GM12878 (cell line): ENCODE measurements at regions not wholly inside any gene's neighbourhood (a gene's known extent, or its start where the extent isn't known, plus 50 kb on each side); places are given as distances from the start of the nearest gene placed in this dataset.

ENCODE experiments used
- ATAC-seq: fragments of 200-7000 bp; cut with Tn5 transposase; 3 replicates; pipeline ENCODE4 v1.9.1; 2020; ENCODE audit warnings: mild to moderate bottlenecking, moderate library complexity
- BruUV-seq: library from RNA; stranded (reverse); fragments of 400-500 nt; replicated peaks from 2 replicates; lab custom pipeline; 2021; lab: Mats Ljungman, UMichigan
- CTCF ChIA-PET: fragments of 300-600 bp; sonication (Branson Sonifier 250); formaldehyde crosslinking; extraction: SDS; loops from one replicate; lab custom pipeline; 2021; ENCODE audit warnings: inconsistent platforms; lab: Yijun Ruan, JAX
- POLR2A ChIA-PET: fragments of 350-600 bp; formaldehyde crosslinking; extraction: SDS; loops from one replicate; lab custom pipeline; 2021; ENCODE audit warnings: inconsistent platforms; lab: Charles Lee
- RAD21 ChIA-PET: fragments of 300-600 bp; sonication (Branson Sonifier 250); formaldehyde crosslinking; loops from one replicate; lab custom pipeline; 2023; ENCODE audit warnings: antibody characterized with exemption; ENCODE audit not compliant: unreplicated experiment; lab: Charles Lee
- SMC1A ChIA-PET: fragments of 300-600 bp; sonication (Branson Sonifier 250); formaldehyde crosslinking; loops from one replicate; lab custom pipeline; 2023; ENCODE audit not compliant: unreplicated experiment, uncharacterized antibody; lab: Charles Lee
- DNase-seq: peaks from one replicate; pipeline ENCODE4 v3.0.0-alpha.2; 2011; ENCODE audit warnings: low read depth, low spot score
- FAIRE-seq: peaks from 3 replicates; lab custom pipeline; 2011; peaks lifted over from hg19 to GRCh38; lab: Jason Lieb, UNC
- H2AFZ ChIP-seq: 2 replicates; pipeline ENCODE4 v1.6.0; 2011; ENCODE audit warnings: low read depth, low read length, control low read depth; ENCODE audit not compliant: control insufficient read depth
- H3K27ac ChIP-seq: 2 replicates; pipeline ENCODE4 v1.5.1; 2011; ENCODE audit warnings: control low read depth; ENCODE audit not compliant: control insufficient read depth, insufficient read depth
- H3K27me3 ChIP-seq, 2 experiments: replicated peaks in 1 of 2; 2 replicates each; pipeline versions ENCODE4 v1.6.0 to v1.6.1; 2011; ENCODE audit warnings: low read length in 1 of 2; ENCODE audit not compliant: control insufficient read depth in 2 of 2, insufficient read depth in 2 of 2
- H3K36me3 ChIP-seq, 2 experiments: 2 replicates each; pipeline ENCODE4 v1.5.1; 2011; ENCODE audit warnings: low read length in 1 of 2; ENCODE audit not compliant: control insufficient read depth in 2 of 2, insufficient read depth in 2 of 2
- H3K4me1 ChIP-seq: 2 replicates; pipeline ENCODE4 v1.6.1; 2011; ENCODE audit warnings: mild to moderate bottlenecking, low read length, moderate library complexity, mixed read lengths; ENCODE audit not compliant: control insufficient read depth, insufficient read depth
- H3K4me2 ChIP-seq: 2 replicates; pipeline ENCODE4 v1.6.0; 2011; ENCODE audit warnings: control low read depth; ENCODE audit not compliant: control insufficient read depth, insufficient read depth
- H3K4me3 ChIP-seq: fragments of 200-600 bp; sonication (generic); 2 replicates; pipeline ENCODE4 v1.5.1; 2016
- H3K79me2 ChIP-seq: 2 replicates; pipeline ENCODE4 v1.6.0; 2011; ENCODE audit warnings: low read length; ENCODE audit not compliant: control insufficient read depth, insufficient read depth
- H3K9ac ChIP-seq: 2 replicates; pipeline ENCODE4 v1.8.0; 2011; ENCODE audit warnings: low read length, control low read depth, mixed read lengths; ENCODE audit not compliant: control insufficient read depth, insufficient read depth
- H3K9me3 ChIP-seq: replicated peaks from 3 replicates; pipeline ENCODE4 v1.5.1; 2011; ENCODE audit warnings: mild to moderate bottlenecking, low read length; ENCODE audit not compliant: control insufficient read depth, insufficient read depth
- H4K20me1 ChIP-seq: 2 replicates; pipeline ENCODE4 v1.6.0; 2011; ENCODE audit not compliant: control insufficient read depth, insufficient read depth
- ASH2L ChIP-seq: fragments of 300-600, 200-600 bp; sonication (generic); IDR thresholded peaks from 2 replicates; pipeline ENCODE4 v1.6.1; 2017; ENCODE audit warnings: low read depth, mild to moderate bottlenecking, borderline replicate concordance
- BRCA1 ChIP-seq: IDR thresholded peaks from 2 replicates; pipeline ENCODE4 v1.6.1; 2011; ENCODE audit warnings: low read depth, low read length, improper control_type of control experiment
- CEBPB ChIP-seq, 2 experiments: fragments of 150-350 bp in 1 of 2; IDR thresholded peaks; 2 replicates each; pipeline ENCODE4 v1.6.1; 2012 to 2014; ENCODE audit warnings: low read depth in 2 of 2, low read length in 2 of 2, borderline replicate concordance in 1 of 2, inconsistent platforms in 1 of 2
- HDGF ChIP-seq: fragments of 450-650 bp; IDR thresholded peaks from 2 replicates; pipeline ENCODE4 v1.6.1; 2016; ENCODE audit warnings: antibody characterized with exemption
- IKZF2 ChIP-seq, 2 experiments: fragments of 450-650 bp; IDR thresholded peaks; 2 replicates each; pipeline ENCODE4 v1.6.1; 2017; ENCODE audit warnings: mild to moderate bottlenecking in 2 of 2, moderate library complexity in 2 of 2
- PAX5 ChIP-seq: IDR thresholded peaks from 2 replicates; pipeline ENCODE4 v1.6.1; 2011; ENCODE audit warnings: low read depth, low read length, borderline replicate concordance
- RELA ChIP-seq: fragments of 450-650 bp; IDR thresholded peaks from 2 replicates; pipeline ENCODE4 v1.8.0; 2014; ENCODE audit warnings: borderline replicate concordance; ENCODE audit not compliant: partially characterized antibody
- RUNX3 ChIP-seq: IDR thresholded peaks from 2 replicates; pipeline ENCODE4 v1.6.1; 2012; ENCODE audit warnings: low read length, inconsistent platforms
- SRF ChIP-seq, 2 experiments: IDR thresholded peaks; 2 replicates each; pipeline ENCODE4 v1.6.1; 2011; ENCODE audit warnings: low read depth in 2 of 2, low read length in 2 of 2, mild to moderate bottlenecking in 1 of 2, moderate library complexity in 1 of 2
- TBL1XR1 ChIP-seq: IDR thresholded peaks from 2 replicates; pipeline ENCODE4 v1.6.1; 2012; ENCODE audit warnings: low read depth, low read length, improper control_type of control experiment
- YBX1 ChIP-seq: fragments of 450-650 bp; IDR thresholded peaks from 2 replicates; pipeline ENCODE4 v1.6.1; 2016; ENCODE audit warnings: antibody characterized with exemption
- ZNF24 ChIP-seq: fragments of 450-650 bp; IDR thresholded peaks from 2 replicates; pipeline ENCODE4 v1.6.1; 2017; ENCODE audit warnings: antibody characterized with exemption, mild to moderate bottlenecking
- WGBS: methylation state at CpG from one replicate; pipeline ENCODE4 v1.1.6; 2016; ENCODE audit warnings: low lambda C conversion rate; ENCODE audit not compliant: insufficient replicate concordance, insufficient coverage; ENCODE audit errors: missing lambda C conversion rate; 5-methylcytosine and 5-hydroxymethylcytosine counted together
- in situ Hi-C: fragments of 300-500 bp; cut with MboI; formaldehyde crosslinking; loops from 9 replicates; pipeline ENCODE4 v1.14.3; 2018; ENCODE audit warnings: mixed read lengths
- intact Hi-C: fragments of 100-400 bp; cut with micrococcal nuclease; formaldehyde crosslinking; loops from one replicate; pipeline ENCODE4 v1.14.2; 2022; ENCODE audit not compliant: unreplicated experiment
- TF ChIP-seq, protein P1 (sequence below): IDR thresholded peaks from 2 replicates; pipeline ENCODE4 v1.6.1; 2012; ENCODE audit warnings: improper control_type of control experiment, low read depth, low read length; ENCODE audit not compliant: insufficient replicate concordance
- TF ChIP-seq, protein P2 (sequence below): IDR thresholded peaks from 2 replicates; pipeline ENCODE4 v1.6.1; 2012; ENCODE audit warnings: low read depth, low read length, improper control_type of control experiment
- TF ChIP-seq, protein P3 (sequence below): fragments of 450-650 bp; IDR thresholded peaks from 2 replicates; pipeline ENCODE4 v1.6.1; 2016; ENCODE audit warnings: mild to moderate bottlenecking, moderate library complexity, borderline replicate concordance

DNA sequence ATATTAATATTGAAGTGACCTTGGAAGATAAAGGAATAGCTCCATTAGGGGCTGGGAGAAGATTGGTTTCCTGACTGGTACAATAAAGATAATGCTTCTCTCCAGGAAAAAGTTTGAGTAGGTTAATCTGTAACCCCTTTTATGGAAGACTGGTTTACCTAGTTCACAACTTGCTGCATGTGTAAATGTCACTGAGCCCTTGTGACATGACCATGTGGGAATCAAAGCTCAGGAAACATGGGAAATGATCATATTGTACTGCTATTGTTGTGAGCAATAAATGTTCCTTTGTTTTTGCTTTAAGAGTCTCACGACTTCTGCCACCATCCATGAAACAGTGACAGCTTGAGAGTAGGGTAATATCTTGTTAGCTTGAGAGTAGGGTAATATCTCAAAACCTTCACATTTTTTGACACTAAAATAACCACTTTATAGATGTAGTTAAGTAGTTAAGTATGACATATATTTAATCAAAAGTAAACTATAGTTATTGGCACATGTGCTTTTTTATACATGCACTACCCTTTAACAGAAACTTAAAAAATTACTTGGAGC is 1338.6 kb downstream of the FSCB start:
- intact Hi-C loops (no loop called here), in situ Hi-C loops (no loop called here)
- ChIA-PET CTCF (no interaction called here), POLR2A (no interaction called here), RAD21 (no interaction called here), SMC1A (no interaction called here)
- Histone ChIP-seq H3K9me3 (no peaks in the 10 kb centered on the region), H3K27ac (no peak overlapping the region), H3K36me3 (no peaks in the 10 kb centered on the region), H3K27me3 (no peaks in the 10 kb centered on the region), H3K4me3 (no peak overlapping the region), H3K79me2 (no peaks in the 10 kb centered on the region), H3K4me2 (no peak overlapping the region), H4K20me1 (no peaks in the 10 kb centered on the region), H2AFZ (no peak overlapping the region), H3K9ac (no peak overlapping the region), H3K4me1 (no peaks in the 10 kb centered on the region)
- no peak for DNase-seq
- no peak for ATAC-seq
- 0% methylated on average over 1 of the region's 1 CpG for WGBS
- no TSS peak for BruUV-seq
- no peak for FAIRE-seq
- no peak for TF ChIP-seq SRF (IDR thresholded peaks at IDR 0.05; ENCODE audit: low read depth in 2 of 2, low read length in 2 of 2)
- no peak for TF ChIP-seq IKZF2 (IDR thresholded peaks at IDR 0.05)
- no peak for TF ChIP-seq PAX5
- TF ChIP-seq, protein P1, sequence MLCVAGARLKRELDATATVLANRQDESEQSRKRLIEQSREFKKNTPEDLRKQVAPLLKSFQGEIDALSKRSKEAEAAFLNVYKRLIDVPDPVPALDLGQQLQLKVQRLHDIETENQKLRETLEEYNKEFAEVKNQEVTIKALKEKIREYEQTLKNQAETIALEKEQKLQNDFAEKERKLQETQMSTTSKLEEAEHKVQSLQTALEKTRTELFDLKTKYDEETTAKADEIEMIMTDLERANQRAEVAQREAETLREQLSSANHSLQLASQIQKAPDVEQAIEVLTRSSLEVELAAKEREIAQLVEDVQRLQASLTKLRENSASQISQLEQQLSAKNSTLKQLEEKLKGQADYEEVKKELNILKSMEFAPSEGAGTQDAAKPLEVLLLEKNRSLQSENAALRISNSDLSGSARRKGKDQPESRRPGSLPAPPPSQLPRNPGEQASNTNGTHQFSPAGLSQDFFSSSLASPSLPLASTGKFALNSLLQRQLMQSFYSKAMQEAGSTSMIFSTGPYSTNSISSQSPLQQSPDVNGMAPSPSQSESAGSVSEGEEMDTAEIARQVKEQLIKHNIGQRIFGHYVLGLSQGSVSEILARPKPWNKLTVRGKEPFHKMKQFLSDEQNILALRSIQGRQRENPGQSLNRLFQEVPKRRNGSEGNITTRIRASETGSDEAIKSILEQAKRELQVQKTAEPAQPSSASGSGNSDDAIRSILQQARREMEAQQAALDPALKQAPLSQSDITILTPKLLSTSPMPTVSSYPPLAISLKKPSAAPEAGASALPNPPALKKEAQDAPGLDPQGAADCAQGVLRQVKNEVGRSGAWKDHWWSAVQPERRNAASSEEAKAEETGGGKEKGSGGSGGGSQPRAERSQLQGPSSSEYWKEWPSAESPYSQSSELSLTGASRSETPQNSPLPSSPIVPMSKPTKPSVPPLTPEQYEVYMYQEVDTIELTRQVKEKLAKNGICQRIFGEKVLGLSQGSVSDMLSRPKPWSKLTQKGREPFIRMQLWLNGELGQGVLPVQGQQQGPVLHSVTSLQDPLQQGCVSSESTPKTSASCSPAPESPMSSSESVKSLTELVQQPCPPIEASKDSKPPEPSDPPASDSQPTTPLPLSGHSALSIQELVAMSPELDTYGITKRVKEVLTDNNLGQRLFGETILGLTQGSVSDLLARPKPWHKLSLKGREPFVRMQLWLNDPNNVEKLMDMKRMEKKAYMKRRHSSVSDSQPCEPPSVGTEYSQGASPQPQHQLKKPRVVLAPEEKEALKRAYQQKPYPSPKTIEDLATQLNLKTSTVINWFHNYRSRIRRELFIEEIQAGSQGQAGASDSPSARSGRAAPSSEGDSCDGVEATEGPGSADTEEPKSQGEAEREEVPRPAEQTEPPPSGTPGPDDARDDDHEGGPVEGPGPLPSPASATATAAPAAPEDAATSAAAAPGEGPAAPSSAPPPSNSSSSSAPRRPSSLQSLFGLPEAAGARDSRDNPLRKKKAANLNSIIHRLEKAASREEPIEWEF, result no peak
- TF ChIP-seq YBX1, result no peak
- no peak for TF ChIP-seq RUNX3
- TF ChIP-seq, protein P2, sequence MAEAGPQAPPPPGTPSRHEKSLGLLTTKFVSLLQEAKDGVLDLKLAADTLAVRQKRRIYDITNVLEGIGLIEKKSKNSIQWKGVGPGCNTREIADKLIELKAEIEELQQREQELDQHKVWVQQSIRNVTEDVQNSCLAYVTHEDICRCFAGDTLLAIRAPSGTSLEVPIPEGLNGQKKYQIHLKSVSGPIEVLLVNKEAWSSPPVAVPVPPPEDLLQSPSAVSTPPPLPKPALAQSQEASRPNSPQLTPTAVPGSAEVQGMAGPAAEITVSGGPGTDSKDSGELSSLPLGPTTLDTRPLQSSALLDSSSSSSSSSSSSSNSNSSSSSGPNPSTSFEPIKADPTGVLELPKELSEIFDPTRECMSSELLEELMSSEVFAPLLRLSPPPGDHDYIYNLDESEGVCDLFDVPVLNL, result no peak
- no peak for TF ChIP-seq HDGF
- no peak for TF ChIP-seq TBL1XR1
- TF ChIP-seq, protein P3, sequence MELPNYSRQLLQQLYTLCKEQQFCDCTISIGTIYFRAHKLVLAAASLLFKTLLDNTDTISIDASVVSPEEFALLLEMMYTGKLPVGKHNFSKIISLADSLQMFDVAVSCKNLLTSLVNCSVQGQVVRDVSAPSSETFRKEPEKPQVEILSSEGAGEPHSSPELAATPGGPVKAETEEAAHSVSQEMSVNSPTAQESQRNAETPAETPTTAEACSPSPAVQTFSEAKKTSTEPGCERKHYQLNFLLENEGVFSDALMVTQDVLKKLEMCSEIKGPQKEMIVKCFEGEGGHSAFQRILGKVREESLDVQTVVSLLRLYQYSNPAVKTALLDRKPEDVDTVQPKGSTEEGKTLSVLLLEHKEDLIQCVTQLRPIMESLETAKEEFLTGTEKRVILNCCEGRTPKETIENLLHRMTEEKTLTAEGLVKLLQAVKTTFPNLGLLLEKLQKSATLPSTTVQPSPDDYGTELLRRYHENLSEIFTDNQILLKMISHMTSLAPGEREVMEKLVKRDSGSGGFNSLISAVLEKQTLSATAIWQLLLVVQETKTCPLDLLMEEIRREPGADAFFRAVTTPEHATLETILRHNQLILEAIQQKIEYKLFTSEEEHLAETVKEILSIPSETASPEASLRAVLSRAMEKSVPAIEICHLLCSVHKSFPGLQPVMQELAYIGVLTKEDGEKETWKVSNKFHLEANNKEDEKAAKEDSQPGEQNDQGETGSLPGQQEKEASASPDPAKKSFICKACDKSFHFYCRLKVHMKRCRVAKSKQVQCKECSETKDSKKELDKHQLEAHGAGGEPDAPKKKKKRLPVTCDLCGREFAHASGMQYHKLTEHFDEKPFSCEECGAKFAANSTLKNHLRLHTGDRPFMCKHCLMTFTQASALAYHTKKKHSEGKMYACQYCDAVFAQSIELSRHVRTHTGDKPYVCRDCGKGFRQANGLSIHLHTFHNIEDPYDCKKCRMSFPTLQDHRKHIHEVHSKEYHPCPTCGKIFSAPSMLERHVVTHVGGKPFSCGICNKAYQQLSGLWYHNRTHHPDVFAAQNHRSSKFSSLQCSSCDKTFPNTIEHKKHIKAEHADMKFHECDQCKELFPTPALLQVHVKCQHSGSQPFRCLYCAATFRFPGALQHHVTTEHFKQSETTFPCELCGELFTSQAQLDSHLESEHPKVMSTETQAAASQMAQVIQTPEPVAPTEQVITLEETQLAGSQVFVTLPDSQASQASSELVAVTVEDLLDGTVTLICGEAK, result no peak
- no peak for TF ChIP-seq ZNF24
- TF ChIP-seq RELA, result no peak
- no peak for TF ChIP-seq BRCA1
- TF ChIP-seq CEBPB (IDR thresholded peaks at IDR 0.05; ENCODE audit: borderline replicate concordance in 1 of 2, low read depth in 2 of 2, low read length in 2 of 2), result no peak
- no peak for TF ChIP-seq ASH2L
